Gastroesophageal sphincter (tissue), 3 donors: ENCODE measurements at regions not wholly inside any gene's neighbourhood (a gene's known extent, or its start where the extent isn't known, plus 50 kb on each side); places are given as distances from the start of the nearest gene placed in this dataset.

Source experiments
- EP300 ChIP-seq: sonication (generic); formaldehyde crosslinking; IDR thresholded peaks from one replicate; pipeline ENCODE4 v1.6.1; 2017; ENCODE audit warnings: antibody characterized with exemption, mild to moderate bottlenecking
- TF ChIP-seq, protein P1 (sequence below), 4 experiments: fragments of 200-600 bp in 2 of 4; fragments of 450-650 bp in 2 of 4; sonication (generic) in 1 of 4; IDR thresholded peaks; one replicate each; pipeline ENCODE4 v1.5.1; 2017 to 2019; ENCODE audit warnings: antibody characterized with exemption in 4 of 4, mild to moderate bottlenecking in 2 of 4, moderate library complexity in 2 of 4

DNA sequence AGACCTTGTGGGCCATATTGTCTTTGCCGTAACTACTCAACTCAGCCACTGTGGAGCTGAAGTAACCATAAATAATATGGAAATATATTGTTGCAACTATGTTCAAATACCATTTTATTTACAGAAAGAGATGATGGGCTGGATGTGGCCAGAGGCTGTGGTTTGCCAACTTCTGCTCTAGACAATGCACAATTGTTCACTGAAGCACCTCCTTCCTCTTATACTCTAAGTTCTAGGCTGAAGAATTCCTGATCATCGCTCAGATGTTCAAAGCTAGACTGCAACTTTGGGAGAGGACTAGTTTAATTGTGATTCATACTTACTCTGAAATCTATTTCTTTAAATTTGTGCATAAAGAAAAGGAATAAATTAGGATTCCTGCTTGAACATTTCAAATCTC is 245.0 kb downstream of the TAF11L14 start:
- TF ChIP-seq, protein P1, sequence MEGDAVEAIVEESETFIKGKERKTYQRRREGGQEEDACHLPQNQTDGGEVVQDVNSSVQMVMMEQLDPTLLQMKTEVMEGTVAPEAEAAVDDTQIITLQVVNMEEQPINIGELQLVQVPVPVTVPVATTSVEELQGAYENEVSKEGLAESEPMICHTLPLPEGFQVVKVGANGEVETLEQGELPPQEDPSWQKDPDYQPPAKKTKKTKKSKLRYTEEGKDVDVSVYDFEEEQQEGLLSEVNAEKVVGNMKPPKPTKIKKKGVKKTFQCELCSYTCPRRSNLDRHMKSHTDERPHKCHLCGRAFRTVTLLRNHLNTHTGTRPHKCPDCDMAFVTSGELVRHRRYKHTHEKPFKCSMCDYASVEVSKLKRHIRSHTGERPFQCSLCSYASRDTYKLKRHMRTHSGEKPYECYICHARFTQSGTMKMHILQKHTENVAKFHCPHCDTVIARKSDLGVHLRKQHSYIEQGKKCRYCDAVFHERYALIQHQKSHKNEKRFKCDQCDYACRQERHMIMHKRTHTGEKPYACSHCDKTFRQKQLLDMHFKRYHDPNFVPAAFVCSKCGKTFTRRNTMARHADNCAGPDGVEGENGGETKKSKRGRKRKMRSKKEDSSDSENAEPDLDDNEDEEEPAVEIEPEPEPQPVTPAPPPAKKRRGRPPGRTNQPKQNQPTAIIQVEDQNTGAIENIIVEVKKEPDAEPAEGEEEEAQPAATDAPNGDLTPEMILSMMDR (IDR thresholded peaks at IDR 0.05) = no peak
- no peak for TF ChIP-seq EP300
